BJ (cell line): ENCODE measurements at regions not wholly inside any gene's neighbourhood (a gene's known extent, or its start where the extent isn't known, plus 50 kb on each side); places are given as distances from the start of the nearest gene placed in this dataset.
"Not testable (repeated sequence)": the region's sequence is repeated elsewhere in the genome, so short reads cannot be mapped to it uniquely, and the experiment has no call there.

ENCODE experiments used
- CTCF ChIA-PET: fragments of 350-600 bp; formaldehyde crosslinking; extraction: SDS; loops from one replicate; lab custom pipeline; 2021; ENCODE audit warnings: antibody characterized with exemption, inconsistent platforms; lab: Yijun Ruan, JAX
- POLR2A ChIA-PET: fragments of 300-600 bp; sonication (Branson Sonifier 250); formaldehyde crosslinking; extraction: SDS; loops from one replicate; lab custom pipeline; 2021; ENCODE audit warnings: antibody characterized with exemption; lab: Charles Lee
- DNase-seq: peaks from one replicate; pipeline ENCODE4 v3.0.0-alpha.2; 2011; ENCODE audit warnings: low read depth
- H3K27me3 ChIP-seq: 2 replicates; pipeline ENCODE4 v1.6.0; 2011; ENCODE audit warnings: low read length; ENCODE audit not compliant: control insufficient read depth, insufficient read depth
- H3K36me3 ChIP-seq: 2 replicates; pipeline ENCODE4 v1.5.1; 2011; ENCODE audit warnings: low read length; ENCODE audit not compliant: control insufficient read depth, insufficient read depth
- H3K4me3 ChIP-seq: 2 replicates; pipeline ENCODE4 v1.5.1; 2011; ENCODE audit warnings: low read depth, mild to moderate bottlenecking, control low read depth, low read length
- CTCF ChIP-seq: IDR thresholded peaks from 2 replicates; pipeline ENCODE4 v1.5.1; 2011; ENCODE audit warnings: low read depth, mild to moderate bottlenecking, control low read depth, inconsistent platforms, low read length, moderate library complexity; ENCODE audit not compliant: insufficient read depth

- no peaks in the 10 kb centered on the region for H3K36me3 ChIP-seq
- no peak for DNase-seq
- POLR2A ChIA-PET, result no interaction called here
- H3K27me3 ChIP-seq, result no peaks in the 10 kb centered on the region
- CTCF ChIA-PET, result interaction anchor here (1.1 kb wide), 1 partner anchor 11 kb away, joined by 3 read pairs; no protein-coding TSS in a partner anchor
- no peak overlapping the region for H3K4me3 ChIP-seq
- TF ChIP-seq CTCF, result no peak
These were observed 173.9 kb downstream of the RTL9 start for GRCh38 chrX:110532581-110532931.

- no peak overlapping the region for H3K4me3 ChIP-seq
- ChIA-PET CTCF (no interaction called here), POLR2A (no interaction called here)
- DNase-seq, result no peak
- TF ChIP-seq CTCF, result no peak
- no peaks in the 10 kb centered on the region for H3K36me3 ChIP-seq
- no peaks in the 10 kb centered on the region for H3K27me3 ChIP-seq
These were observed 178.2 kb downstream of the RTL9 start for GRCh38 chrX:110536816-110537215.

- TF ChIP-seq CTCF, result no peak
- no peak overlapping the region for H3K4me3 ChIP-seq
- H3K36me3 ChIP-seq, result no peaks in the 10 kb centered on the region
- ChIA-PET CTCF (no interaction called here), POLR2A (no interaction called here)
- DNase-seq, result no peak
- H3K27me3 ChIP-seq, result no peaks in the 10 kb centered on the region
These were observed 182.6 kb downstream of the RTL9 start for GRCh38 chrX:110541266-110541665.

GRCh38 chrX:110550854-110551253 is 192.2 kb downstream of the RTL9 start:
- POLR2A ChIA-PET, CTCF ChIA-PET, H3K27me3 ChIP-seq, H3K4me3 ChIP-seq, DNase-seq, H3K36me3 ChIP-seq: not testable (repeated sequence)

GRCh38 chrX:110557864-110558263 is 199.2 kb downstream of the RTL9 start:
- DNase-seq, result no peak
- no peaks in the 10 kb centered on the region for H3K36me3 ChIP-seq
- no peak overlapping the region for H3K4me3 ChIP-seq
- ChIA-PET POLR2A (no interaction called here), CTCF (no interaction called here)
- TF ChIP-seq CTCF, result no peak
- no peaks in the 10 kb centered on the region for H3K27me3 ChIP-seq

- Histone ChIP-seq H3K27me3 (no peaks in the 10 kb centered on the region), H3K36me3 (no peaks in the 10 kb centered on the region), H3K4me3 (no peak overlapping the region)
- TF ChIP-seq CTCF, result no peak
- CTCF ChIA-PET, result interaction anchor here (0.6 kb wide), 1 partner anchor 65 kb away, joined by 4 read pairs; no protein-coding TSS in a partner anchor
- DNase-seq, result no peak
- POLR2A ChIA-PET, result no interaction called here
These were observed 199.8 kb downstream of the RTL9 start for GRCh38 chrX:110558406-110558805.
